Panc1 (cell line): ENCODE measurements at regions not wholly inside any gene's neighbourhood (a gene's known extent, or its start where the extent isn't known, plus 50 kb on each side); places are given as distances from the start of the nearest gene placed in this dataset.

Experiments
- POLR2AphosphoS5 ChIP-seq: IDR thresholded peaks from 2 replicates; pipeline ENCODE4 v1.6.1; 2012; ENCODE audit warnings: mild to moderate bottlenecking, low read depth, low read length, moderate library complexity
- TF ChIP-seq, protein P1 (sequence below): fragments of 450-650 bp; IDR thresholded peaks from 2 replicates; pipeline ENCODE4 v1.5.1; 2017; ENCODE audit warnings: mild to moderate bottlenecking

- TF ChIP-seq, protein P1, sequence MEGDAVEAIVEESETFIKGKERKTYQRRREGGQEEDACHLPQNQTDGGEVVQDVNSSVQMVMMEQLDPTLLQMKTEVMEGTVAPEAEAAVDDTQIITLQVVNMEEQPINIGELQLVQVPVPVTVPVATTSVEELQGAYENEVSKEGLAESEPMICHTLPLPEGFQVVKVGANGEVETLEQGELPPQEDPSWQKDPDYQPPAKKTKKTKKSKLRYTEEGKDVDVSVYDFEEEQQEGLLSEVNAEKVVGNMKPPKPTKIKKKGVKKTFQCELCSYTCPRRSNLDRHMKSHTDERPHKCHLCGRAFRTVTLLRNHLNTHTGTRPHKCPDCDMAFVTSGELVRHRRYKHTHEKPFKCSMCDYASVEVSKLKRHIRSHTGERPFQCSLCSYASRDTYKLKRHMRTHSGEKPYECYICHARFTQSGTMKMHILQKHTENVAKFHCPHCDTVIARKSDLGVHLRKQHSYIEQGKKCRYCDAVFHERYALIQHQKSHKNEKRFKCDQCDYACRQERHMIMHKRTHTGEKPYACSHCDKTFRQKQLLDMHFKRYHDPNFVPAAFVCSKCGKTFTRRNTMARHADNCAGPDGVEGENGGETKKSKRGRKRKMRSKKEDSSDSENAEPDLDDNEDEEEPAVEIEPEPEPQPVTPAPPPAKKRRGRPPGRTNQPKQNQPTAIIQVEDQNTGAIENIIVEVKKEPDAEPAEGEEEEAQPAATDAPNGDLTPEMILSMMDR: no peak
- no peak for TF ChIP-seq POLR2AphosphoS5
Observed at GRCh38 chr20:50394569-50394968, 115.6 kb upstream of the PTPN1 start.
